GM23338 (cell line): ENCODE measurements at regions not wholly inside any gene's neighbourhood (a gene's known extent, or its start where the extent isn't known, plus 50 kb on each side); places are given as distances from the start of the nearest gene placed in this dataset.

Experiments used
- EZH2 ChIP-seq: fragments of 200-600 bp; sonication (generic); IDR thresholded peaks from one replicate; pipeline ENCODE4 v1.8.0; 2017; ENCODE audit warnings: antibody characterized with exemption, mild to moderate bottlenecking, low read depth; ENCODE audit not compliant: unreplicated experiment
- EZH2phosphoT487 ChIP-seq: fragments of 200-600 bp; sonication (generic); IDR thresholded peaks from one replicate; pipeline ENCODE4 v1.8.1; 2018; ENCODE audit warnings: antibody characterized with exemption; ENCODE audit not compliant: unreplicated experiment
- ZNF114 ChIP-seq: fragments of 250-450 bp; sonication (Bioruptor Pico); IDR thresholded peaks from 2 replicates; pipeline ENCODE4 v1.5.0; 2020; ENCODE audit warnings: mild to moderate bottlenecking, moderate library complexity
- TF ChIP-seq, protein P1 (sequence below): fragments of 250-450 bp; sonication (Bioruptor Pico); IDR thresholded peaks from 2 replicates; pipeline ENCODE4 v1.5.0; 2020; ENCODE audit warnings: mild to moderate bottlenecking, moderate library complexity
- TF ChIP-seq, protein P2 (sequence below): IDR thresholded peaks from 2 replicates; pipeline ENCODE4 v1.6.1; 2016; ENCODE audit warnings: antibody characterized with exemption
- TF ChIP-seq, protein P3 (sequence below): IDR thresholded peaks from one replicate; pipeline ENCODE4 v1.6.1; 2018; ENCODE audit warnings: antibody characterized with exemption; ENCODE audit not compliant: unreplicated experiment

DNA sequence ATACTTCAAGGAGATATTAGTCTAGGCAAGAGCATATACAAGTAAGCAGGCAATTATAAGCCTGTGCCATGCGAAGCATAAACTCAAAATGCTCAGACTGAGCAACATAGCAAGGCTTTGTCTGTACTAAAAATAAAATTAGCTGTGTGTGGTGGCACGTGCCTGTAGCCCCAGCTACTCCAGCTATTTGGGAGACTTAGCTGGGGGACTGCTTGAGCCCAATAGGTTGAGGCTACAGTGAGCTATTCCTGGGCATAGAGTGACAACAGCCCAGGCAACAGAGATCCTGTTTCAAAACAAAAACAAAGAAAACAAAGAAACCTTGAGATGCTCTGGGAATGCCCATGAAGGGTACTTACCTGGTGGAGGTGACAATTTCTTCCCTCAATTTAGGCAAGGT is 130.5 kb upstream of the ZNF608 start (continued):
- TF ChIP-seq, protein P1, sequence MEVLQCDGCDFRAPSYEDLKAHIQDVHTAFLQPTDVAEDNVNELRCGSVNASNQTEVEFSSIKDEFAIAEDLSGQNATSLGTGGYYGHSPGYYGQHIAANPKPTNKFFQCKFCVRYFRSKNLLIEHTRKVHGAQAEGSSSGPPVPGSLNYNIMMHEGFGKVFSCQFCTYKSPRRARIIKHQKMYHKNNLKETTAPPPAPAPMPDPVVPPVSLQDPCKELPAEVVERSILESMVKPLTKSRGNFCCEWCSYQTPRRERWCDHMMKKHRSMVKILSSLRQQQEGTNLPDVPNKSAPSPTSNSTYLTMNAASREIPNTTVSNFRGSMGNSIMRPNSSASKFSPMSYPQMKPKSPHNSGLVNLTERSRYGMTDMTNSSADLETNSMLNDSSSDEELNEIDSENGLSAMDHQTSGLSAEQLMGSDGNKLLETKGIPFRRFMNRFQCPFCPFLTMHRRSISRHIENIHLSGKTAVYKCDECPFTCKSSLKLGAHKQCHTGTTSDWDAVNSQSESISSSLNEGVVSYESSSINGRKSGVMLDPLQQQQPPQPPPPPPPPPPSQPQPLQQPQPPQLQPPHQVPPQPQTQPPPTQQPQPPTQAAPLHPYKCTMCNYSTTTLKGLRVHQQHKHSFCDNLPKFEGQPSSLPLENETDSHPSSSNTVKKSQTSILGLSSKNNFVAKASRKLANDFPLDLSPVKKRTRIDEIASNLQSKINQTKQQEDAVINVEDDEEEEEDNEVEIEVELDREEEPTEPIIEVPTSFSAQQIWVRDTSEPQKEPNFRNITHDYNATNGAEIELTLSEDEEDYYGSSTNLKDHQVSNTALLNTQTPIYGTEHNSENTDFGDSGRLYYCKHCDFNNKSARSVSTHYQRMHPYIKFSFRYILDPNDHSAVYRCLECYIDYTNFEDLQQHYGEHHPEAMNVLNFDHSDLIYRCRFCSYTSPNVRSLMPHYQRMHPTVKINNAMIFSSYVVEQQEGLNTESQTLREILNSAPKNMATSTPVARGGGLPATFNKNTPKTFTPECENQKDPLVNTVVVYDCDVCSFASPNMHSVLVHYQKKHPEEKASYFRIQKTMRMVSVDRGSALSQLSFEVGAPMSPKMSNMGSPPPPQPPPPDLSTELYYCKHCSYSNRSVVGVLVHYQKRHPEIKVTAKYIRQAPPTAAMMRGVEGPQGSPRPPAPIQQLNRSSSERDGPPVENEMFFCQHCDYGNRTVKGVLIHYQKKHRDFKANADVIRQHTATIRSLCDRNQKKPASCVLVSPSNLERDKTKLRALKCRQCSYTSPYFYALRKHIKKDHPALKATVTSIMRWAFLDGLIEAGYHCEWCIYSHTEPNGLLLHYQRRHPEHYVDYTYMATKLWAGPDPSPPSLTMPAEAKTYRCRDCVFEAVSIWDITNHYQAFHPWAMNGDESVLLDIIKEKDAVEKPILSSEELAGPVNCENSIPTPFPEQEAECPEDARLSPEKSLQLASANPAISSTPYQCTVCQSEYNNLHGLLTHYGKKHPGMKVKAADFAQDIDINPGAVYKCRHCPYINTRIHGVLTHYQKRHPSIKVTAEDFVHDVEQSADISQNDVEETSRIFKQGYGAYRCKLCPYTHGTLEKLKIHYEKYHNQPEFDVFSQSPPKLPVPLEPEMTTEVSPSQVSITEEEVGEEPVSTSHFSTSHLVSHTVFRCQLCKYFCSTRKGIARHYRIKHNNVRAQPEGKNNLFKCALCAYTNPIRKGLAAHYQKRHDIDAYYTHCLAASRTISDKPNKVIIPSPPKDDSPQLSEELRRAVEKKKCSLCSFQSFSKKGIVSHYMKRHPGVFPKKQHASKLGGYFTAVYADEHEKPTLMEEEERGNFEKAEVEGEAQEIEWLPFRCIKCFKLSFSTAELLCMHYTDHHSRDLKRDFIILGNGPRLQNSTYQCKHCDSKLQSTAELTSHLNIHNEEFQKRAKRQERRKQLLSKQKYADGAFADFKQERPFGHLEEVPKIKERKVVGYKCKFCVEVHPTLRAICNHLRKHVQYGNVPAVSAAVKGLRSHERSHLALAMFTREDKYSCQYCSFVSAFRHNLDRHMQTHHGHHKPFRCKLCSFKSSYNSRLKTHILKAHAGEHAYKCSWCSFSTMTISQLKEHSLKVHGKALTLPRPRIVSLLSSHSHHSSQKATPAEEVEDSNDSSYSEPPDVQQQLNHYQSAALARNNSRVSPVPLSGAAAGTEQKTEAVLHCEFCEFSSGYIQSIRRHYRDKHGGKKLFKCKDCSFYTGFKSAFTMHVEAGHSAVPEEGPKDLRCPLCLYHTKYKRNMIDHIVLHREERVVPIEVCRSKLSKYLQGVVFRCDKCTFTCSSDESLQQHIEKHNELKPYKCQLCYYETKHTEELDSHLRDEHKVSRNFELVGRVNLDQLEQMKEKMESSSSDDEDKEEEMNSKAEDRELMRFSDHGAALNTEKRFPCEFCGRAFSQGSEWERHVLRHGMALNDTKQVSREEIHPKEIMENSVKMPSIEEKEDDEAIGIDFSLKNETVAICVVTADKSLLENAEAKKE (CRISPR knock-in tag), result no peak
- no peak for TF ChIP-seq ZNF114
- TF ChIP-seq, protein P2, sequence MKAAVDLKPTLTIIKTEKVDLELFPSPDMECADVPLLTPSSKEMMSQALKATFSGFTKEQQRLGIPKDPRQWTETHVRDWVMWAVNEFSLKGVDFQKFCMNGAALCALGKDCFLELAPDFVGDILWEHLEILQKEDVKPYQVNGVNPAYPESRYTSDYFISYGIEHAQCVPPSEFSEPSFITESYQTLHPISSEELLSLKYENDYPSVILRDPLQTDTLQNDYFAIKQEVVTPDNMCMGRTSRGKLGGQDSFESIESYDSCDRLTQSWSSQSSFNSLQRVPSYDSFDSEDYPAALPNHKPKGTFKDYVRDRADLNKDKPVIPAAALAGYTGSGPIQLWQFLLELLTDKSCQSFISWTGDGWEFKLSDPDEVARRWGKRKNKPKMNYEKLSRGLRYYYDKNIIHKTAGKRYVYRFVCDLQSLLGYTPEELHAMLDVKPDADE, result no peak
- TF ChIP-seq EZH2, result no peak
- no peak for TF ChIP-seq EZH2phosphoT487
- TF ChIP-seq, protein P3, sequence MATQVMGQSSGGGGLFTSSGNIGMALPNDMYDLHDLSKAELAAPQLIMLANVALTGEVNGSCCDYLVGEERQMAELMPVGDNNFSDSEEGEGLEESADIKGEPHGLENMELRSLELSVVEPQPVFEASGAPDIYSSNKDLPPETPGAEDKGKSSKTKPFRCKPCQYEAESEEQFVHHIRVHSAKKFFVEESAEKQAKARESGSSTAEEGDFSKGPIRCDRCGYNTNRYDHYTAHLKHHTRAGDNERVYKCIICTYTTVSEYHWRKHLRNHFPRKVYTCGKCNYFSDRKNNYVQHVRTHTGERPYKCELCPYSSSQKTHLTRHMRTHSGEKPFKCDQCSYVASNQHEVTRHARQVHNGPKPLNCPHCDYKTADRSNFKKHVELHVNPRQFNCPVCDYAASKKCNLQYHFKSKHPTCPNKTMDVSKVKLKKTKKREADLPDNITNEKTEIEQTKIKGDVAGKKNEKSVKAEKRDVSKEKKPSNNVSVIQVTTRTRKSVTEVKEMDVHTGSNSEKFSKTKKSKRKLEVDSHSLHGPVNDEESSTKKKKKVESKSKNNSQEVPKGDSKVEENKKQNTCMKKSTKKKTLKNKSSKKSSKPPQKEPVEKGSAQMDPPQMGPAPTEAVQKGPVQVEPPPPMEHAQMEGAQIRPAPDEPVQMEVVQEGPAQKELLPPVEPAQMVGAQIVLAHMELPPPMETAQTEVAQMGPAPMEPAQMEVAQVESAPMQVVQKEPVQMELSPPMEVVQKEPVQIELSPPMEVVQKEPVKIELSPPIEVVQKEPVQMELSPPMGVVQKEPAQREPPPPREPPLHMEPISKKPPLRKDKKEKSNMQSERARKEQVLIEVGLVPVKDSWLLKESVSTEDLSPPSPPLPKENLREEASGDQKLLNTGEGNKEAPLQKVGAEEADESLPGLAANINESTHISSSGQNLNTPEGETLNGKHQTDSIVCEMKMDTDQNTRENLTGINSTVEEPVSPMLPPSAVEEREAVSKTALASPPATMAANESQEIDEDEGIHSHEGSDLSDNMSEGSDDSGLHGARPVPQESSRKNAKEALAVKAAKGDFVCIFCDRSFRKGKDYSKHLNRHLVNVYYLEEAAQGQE, result no peak
